SU-DHL-6 (cell line): ENCODE measurements at regions not wholly inside any gene's neighbourhood (a gene's known extent, or its start where the extent isn't known, plus 50 kb on each side); places are given as distances from the start of the nearest gene placed in this dataset.

Experiments
- H2AFZ ChIP-seq: fragments of 200-600 bp; sonication (generic); 2 replicates; pipeline ENCODE4 v1.6.1; 2014; ENCODE audit warnings: low read depth, mild to moderate bottlenecking, moderate library complexity, mixed read lengths, antibody characterized with exemption, low read length; ENCODE audit not compliant: severe bottlenecking
- H3F3A ChIP-seq: fragments of 200-600 bp; shearing (Covaris generic); 2 replicates; pipeline ENCODE4 v1.6.0; 2016; ENCODE audit warnings: antibody characterized with exemption, mild to moderate bottlenecking; ENCODE audit not compliant: insufficient read depth
- H3K27ac ChIP-seq: fragments of 200-600 bp; sonication (generic); 2 replicates; pipeline ENCODE4 v1.5.1; 2016; ENCODE audit warnings: low read depth, mild to moderate bottlenecking, low read length, moderate library complexity, mixed read lengths
- H3K27me3 ChIP-seq: fragments of 200-600 bp; sonication (generic), shearing (Covaris generic); 2 replicates; pipeline ENCODE4 v1.6.0; 2014; ENCODE audit warnings: mild to moderate bottlenecking, low read length
- H3K36me3 ChIP-seq: fragments of 200-600 bp; sonication (generic); 2 replicates; pipeline ENCODE4 v1.6.1; 2014; ENCODE audit warnings: mild to moderate bottlenecking, low read length, mixed read lengths
- H3K4me2 ChIP-seq: fragments of 300-600, 200-600 bp; shearing (Covaris generic), sonication (generic); 2 replicates; pipeline ENCODE4 v1.6.0; 2014; ENCODE audit warnings: low read length, low read depth, mild to moderate bottlenecking; ENCODE audit not compliant: poor library complexity, severe bottlenecking
- H3K4me3 ChIP-seq: fragments of 200-600 bp; sonication (generic); 2 replicates; pipeline ENCODE4 v1.5.1; 2014; ENCODE audit warnings: antibody characterized with exemption, low read length, mild to moderate bottlenecking, mixed read lengths; ENCODE audit not compliant: insufficient read depth, poor library complexity, severe bottlenecking
- H3K79me2 ChIP-seq: fragments of 200-600 bp; sonication (generic); 2 replicates; pipeline ENCODE4 v1.6.1; 2014; ENCODE audit warnings: mild to moderate bottlenecking, low read length, moderate library complexity; ENCODE audit not compliant: insufficient read depth
- H3K9ac ChIP-seq: fragments of 200-600 bp; sonication (generic); 2 replicates; pipeline ENCODE4 v1.7.0; 2014; ENCODE audit warnings: mild to moderate bottlenecking, low read length
- H3K9me2 ChIP-seq: fragments of 200-600 bp; sonication (generic); replicated peaks from 2 replicates; pipeline ENCODE4 v1.6.1; 2014; ENCODE audit warnings: low read length; ENCODE audit not compliant: insufficient read depth
- H3K9me3 ChIP-seq: fragments of 200-600 bp; sonication (generic); 2 replicates; pipeline ENCODE4 v1.6.1; 2014; ENCODE audit warnings: low read length, mixed read lengths; ENCODE audit not compliant: insufficient read depth
- H4K20me1 ChIP-seq: fragments of 200-600 bp; sonication (generic); 2 replicates; pipeline ENCODE4 v1.6.1; 2014; ENCODE audit warnings: low read depth, mild to moderate bottlenecking, antibody characterized with exemption, low read length, moderate library complexity, mixed read lengths
- CTCF ChIP-seq: fragments of 200-600 bp; sonication (generic); IDR thresholded peaks from one replicate; pipeline ENCODE4 v1.5.1; 2017; ENCODE audit warnings: antibody characterized with exemption, mild to moderate bottlenecking, low read length, moderate library complexity; ENCODE audit not compliant: insufficient read depth, poor library complexity, severe bottlenecking
- EZH2phosphoT487 ChIP-seq: fragments of 200-600 bp; sonication (generic), shearing (Covaris generic); conservative IDR thresholded peaks from 2 replicates; pipeline ENCODE4 v1.6.1; 2018; ENCODE audit warnings: mild to moderate bottlenecking, antibody characterized with exemption, low read length, moderate library complexity, mixed read lengths

- Histone ChIP-seq H3K9ac (no peak overlapping the region), H3F3A (no peaks in the 10 kb centered on the region), H3K9me2 (no peaks in the 10 kb centered on the region), H2AFZ (no peak overlapping the region), H3K4me2 (no peak overlapping the region), H3K27me3 (no peaks in the 10 kb centered on the region), H3K79me2 (no peaks in the 10 kb centered on the region), H3K27ac (no peak overlapping the region), H3K36me3 (no peaks in the 10 kb centered on the region), H4K20me1 (no peaks in the 10 kb centered on the region), H3K4me3 (no peak overlapping the region), H3K9me3 (no peaks in the 10 kb centered on the region)
- TF ChIP-seq EZH2phosphoT487 (no peak), CTCF (no peak)
Observed at GRCh38 chr2:78710632-78711375, 314.7 kb upstream of the REG3G start.

- Histone ChIP-seq H2AFZ (no peak overlapping the region), H3K27me3 (no peaks in the 10 kb centered on the region), H3K27ac (no peak overlapping the region), H3F3A (no peaks in the 10 kb centered on the region), H3K9me3 (no peaks in the 10 kb centered on the region), H4K20me1 (no peaks in the 10 kb centered on the region), H3K79me2 (no peaks in the 10 kb centered on the region), H3K4me2 (no peak overlapping the region), H3K9me2 (no peaks in the 10 kb centered on the region), H3K9ac (no peak overlapping the region), H3K4me3 (no peak overlapping the region), H3K36me3 (no peaks in the 10 kb centered on the region)
- TF ChIP-seq EZH2phosphoT487 (no peak), CTCF (no peak)
Observed at GRCh38 chr2:78715293-78715692, 310.2 kb upstream of the REG3G start.

- no peaks in the 10 kb centered on the region for H4K20me1 ChIP-seq
- H3K27me3 ChIP-seq, result no peaks in the 10 kb centered on the region
- H3K79me2 ChIP-seq, result no peaks in the 10 kb centered on the region
- no peak for TF ChIP-seq EZH2phosphoT487
- no peaks in the 10 kb centered on the region for H3K9me2 ChIP-seq
- H3K9me3 ChIP-seq, result no peaks in the 10 kb centered on the region
- no peak overlapping the region for H3K4me2 ChIP-seq
- no peak overlapping the region for H3K27ac ChIP-seq
- no peak overlapping the region for H3K9ac ChIP-seq
- H3K4me3 ChIP-seq, result no peak overlapping the region
- no peaks in the 10 kb centered on the region for H3K36me3 ChIP-seq
- no peak overlapping the region for H2AFZ ChIP-seq
- H3F3A ChIP-seq, result no peaks in the 10 kb centered on the region
Observed at GRCh38 chr2:78718024-78718423, 307.5 kb upstream of the REG3G start.

- Histone ChIP-seq H3F3A (no peaks in the 10 kb centered on the region), H3K36me3 (no peaks in the 10 kb centered on the region), H2AFZ (no peak overlapping the region)
Observed at GRCh38 chr2:78718473-78718872, 307.0 kb upstream of the REG3G start.

More at GRCh38 chr2:78718473-78718872, 307.0 kb upstream of the REG3G start:
- H4K20me1 ChIP-seq, result no peaks in the 10 kb centered on the region
- no peaks in the 10 kb centered on the region for H3K9me3 ChIP-seq
- TF ChIP-seq CTCF (no peak), EZH2phosphoT487 (no peak)
- no peak overlapping the region for H3K27ac ChIP-seq
- no peaks in the 10 kb centered on the region for H3K79me2 ChIP-seq
- H3K27me3 ChIP-seq, result no peaks in the 10 kb centered on the region
- H3K9me2 ChIP-seq, result no peaks in the 10 kb centered on the region
- no peak overlapping the region for H3K4me3 ChIP-seq
- H3K9ac ChIP-seq, result no peak overlapping the region
- H3K4me2 ChIP-seq, result no peak overlapping the region
